ENCODE measurements at regions not wholly inside any gene's neighbourhood (a gene's known extent, or its start where the extent isn't known, plus 50 kb on each side); places are given as distances from the start of the nearest gene placed in this dataset.

DNA sequence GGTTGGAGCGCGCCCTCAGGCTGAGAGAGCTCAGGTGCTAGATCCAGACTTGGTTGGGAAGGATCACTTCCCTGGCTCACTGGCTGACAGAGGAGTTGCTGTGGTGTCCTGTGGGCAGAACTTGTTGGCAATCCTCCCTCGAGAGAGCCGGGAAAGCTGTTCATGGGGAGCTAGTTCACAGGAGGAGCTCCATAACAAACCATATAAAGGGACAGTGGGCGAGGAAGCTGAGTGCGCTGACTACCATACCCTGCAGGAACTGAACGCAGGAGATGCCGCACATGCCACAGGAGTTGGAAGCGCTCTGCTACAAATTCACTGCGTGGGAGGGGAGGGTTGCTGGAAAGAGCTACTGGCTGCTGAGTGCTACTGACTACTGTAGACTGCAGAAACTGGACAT lies 243.2 kb downstream of the OGFRL1 start:
- DNase-seq: no peak

DNA sequence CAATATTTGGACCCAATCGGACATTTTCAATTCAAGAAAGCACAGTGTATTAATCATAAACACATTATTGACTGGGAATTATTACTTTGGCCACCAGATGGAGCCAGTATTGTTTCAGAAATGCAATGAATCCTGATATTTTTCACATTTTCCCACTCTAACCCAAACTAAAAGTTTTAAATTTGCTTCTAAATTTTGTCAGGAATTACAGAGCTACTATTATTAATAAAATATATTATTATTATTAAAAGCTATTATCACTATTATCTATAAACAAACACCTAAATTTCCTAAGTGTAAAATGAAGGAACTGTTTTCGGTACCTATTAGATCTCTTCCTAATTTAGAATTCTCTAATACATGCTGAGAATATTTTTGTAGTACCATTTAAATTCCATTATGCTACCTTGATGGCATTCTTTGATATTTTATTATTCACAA lies 245.3 kb downstream of the OGFRL1 start:
- DNase-seq: no peak

DNA sequence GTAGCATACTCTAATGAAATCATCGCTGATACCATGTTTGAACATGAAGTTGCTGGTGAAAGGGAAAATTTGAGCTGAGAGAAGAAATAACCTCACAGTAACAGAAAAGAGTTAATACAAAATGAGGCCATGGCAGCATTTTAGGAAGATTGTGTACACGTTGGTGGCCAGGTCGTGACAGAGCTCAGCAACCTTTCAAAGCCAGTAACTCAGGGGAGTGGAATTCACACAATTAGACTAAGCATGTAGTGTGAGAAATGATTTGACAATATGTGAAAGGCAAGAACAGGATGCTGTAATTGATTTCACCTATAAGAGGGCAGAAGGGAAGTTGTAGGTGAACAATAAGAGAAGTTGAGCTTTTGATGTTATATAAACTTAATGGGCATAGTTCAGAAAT lies 246.3 kb downstream of the OGFRL1 start:
- DNase-seq: no peak

DNA sequence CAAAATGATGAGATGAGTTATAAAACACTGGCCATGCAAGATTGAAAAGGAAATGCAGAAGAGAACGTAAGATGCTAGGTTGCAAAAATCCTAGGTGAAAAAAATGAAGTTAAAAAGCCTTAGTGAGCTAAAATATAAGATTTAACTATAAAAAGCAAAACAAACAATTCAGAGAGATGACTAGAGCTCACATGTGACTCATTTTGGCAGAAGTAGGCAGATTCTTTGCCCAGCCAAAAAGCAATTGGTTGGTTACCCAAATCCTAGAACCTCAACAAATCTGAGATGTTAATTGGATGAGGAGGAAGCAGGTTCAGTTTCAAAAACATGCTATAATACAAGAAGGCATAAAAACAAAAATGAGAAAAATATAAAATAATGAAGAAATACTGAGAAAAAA lies 249.1 kb downstream of the OGFRL1 start:
- DNase-seq: no peak

DNA sequence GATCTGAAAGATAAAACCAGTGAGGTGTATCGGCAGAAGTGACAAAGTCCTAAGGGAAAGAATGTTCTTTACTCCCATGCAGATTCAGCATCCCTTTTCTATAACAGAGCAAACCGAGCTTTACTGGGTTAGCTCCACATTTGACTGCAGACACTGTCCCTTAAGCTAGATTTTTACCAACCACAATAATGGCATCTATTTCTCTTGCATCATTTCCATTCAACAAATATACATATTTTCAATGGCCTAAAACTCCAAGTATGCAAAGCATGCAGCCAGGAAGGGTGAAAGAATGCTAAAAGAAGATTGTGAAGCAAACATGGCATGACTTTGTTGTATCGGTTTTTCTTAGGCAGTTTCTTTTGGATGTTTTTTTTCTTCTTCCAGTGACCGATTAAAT lies 255.4 kb downstream of the OGFRL1 start:
- DNase-seq: no peak

DNA sequence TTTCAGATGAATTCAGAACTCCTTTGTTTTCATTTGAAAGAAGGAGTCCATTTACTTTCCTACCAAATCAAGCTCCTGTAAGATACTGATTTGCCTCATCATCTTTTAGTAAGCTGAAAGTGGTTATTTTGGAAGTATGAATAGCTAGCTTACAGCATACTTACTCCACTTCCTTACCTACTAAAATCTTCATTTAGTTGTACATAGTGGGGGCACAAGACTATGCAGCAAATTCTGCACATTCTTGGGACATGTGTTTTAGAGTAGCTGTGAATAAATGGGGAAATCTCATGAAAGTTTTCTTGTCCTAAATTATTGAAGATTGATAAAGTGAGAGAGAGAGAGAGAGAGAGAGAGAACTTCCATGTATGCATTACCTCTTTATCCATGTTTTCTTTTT lies 256.3 kb downstream of the OGFRL1 start:
- DNase-seq: no peak

DNA sequence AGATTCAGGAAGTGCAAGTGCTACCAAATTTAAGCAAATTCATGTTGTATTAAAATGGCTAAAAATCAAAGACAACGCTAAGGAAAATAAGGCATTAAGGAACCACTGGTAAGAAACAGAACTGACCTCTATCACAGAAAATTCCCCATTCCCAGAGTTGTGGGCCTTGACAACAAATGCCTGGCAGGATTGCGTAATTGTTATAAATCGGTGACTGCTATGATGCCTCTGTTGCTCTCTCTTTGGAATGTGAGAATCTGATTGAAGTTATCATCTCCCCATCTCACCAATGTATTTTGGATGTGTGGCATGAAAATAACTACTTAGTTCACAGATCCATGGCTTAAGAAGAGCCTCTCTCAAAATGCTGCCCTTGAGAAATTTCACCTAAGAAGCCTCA lies 257.3 kb downstream of the OGFRL1 start:
- DNase-seq: no peak

DNA sequence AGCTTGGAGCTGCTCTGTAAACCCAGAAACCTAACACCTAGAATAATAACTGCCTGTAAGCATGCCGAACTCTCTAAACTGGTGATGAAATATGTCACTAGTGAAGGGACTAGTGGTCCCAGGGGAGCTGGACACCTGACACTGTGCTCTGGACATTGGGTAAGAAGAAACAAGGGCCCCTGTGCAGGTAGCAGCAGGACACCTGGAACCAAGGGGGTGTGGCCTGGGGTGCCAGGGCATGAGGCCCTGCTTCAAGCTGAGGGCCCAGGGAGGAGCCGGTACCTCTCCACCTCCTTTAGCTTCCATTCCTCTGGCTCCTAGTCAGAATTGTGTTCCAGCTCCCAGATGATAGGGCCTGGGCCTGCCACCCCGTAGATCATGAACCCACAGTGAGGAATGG lies 263.2 kb downstream of the OGFRL1 start:
- DNase-seq: no peak

DNA sequence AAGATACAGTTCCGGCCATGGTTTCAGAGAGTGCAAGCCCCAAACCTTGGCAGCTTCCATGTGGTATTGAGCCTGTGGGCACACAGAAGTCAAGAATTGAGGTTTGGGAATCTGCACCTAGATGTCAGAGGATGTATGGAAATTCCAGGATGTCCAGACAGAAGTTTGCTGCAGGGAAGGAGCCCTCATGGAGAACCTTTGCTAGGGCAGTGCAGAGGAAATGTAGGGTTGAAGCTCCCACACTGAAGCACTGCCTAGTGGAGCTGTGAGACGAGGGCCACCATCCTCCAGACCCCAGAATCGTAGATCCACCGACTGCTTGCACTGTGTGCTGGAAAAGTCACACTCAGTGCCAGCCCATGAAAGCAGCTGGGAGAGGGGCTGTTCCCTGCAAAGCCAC lies 267.5 kb downstream of the OGFRL1 start:
- no peak for DNase-seq

DNA sequence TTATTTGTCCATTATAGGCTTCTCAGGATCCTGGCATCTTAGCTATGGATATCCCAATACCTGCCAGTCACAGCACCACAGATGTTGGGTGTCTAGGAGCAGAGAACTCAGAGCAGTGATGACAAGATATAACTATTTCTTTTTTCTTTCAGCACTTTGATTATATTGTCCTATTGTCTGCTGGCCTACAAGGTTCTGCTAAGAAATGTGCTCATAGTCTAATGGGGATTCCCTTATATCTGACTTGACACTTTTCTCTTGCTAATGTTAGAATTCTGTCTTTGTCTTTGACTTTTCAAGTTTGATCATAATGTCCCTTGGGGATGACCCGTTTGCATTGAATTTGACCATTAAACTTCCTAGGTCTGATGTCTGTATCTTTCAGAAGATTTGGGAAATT lies 270.4 kb downstream of the OGFRL1 start:
- DNase-seq: no peak

DNA sequence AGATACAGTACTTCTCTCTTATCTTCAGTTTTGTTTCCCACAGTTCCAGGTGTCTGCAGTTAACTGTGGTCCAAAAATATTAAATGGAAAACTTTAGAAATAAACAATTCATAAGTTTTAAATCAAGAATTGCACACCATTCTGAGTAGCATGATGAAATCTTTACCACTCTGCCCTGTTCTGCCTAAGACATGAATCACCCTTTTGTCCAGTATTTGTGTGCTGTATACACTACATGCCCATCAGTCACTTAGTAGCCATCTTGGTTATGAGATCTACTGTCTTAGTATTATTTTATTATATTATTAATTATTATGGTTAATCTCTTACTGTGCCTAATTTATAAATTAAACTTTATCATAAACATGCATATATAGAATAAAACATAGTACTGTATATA lies 279.0 kb downstream of the OGFRL1 start:
- no peak for DNase-seq

DNA sequence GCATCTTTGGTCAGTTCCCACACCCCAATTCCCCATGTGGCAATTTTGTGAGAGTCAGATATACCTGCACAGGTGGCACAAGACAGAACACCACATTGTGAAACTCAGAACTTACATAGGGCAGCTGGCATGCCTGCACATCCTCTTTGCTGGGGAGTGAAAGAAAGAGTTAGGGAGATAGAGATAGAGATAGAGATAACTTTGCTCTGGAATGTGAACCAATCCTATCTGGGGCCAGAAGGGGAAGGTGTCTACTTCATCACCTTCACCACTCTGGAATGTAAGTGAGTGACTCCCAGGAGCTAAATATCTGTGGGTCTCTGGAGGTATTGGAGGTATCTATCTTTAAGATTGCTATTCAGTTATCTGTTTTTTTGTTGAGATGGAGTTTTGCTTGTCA lies 289.2 kb downstream of the OGFRL1 start:
- no peak for DNase-seq

DNA sequence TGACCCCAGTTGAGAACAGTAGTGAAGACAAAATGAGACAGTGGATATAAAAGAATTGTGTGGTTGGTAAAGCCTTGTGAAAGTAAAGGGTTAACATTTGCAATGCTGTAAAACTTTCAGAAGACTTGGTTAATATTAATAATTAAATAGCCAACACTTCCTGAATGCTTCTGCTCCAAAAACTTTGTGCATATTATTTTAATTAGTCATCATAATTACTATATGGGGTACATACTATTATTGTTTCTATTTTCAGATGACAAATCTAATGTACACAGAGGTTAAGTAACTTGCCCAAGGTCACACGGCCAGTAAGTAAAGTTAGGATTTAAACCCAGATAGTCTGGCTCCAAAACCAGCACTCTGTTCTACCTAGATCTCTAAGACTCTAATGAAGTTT lies 291.3 kb downstream of the OGFRL1 start:
- no peak for DNase-seq

DNA sequence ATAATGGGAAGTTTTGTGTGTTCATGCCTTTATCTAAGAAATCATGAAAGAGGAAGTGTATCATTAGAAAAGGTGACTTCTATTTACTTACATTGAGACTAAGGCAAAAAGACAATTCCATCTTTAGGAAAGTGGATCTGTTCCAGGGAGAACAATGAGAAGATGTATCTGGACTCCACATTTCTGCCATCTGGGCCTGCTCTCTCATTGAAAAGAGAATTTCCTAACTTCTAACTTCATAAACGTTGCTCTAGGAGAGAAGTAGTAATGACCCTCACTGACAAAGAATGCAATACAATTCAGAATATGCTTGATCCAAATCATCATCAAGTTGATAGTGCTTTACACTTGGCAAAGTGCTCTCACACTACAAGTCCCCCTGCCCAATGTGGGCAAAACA lies 294.2 kb downstream of the OGFRL1 start:
- DNase-seq: no peak

DNA sequence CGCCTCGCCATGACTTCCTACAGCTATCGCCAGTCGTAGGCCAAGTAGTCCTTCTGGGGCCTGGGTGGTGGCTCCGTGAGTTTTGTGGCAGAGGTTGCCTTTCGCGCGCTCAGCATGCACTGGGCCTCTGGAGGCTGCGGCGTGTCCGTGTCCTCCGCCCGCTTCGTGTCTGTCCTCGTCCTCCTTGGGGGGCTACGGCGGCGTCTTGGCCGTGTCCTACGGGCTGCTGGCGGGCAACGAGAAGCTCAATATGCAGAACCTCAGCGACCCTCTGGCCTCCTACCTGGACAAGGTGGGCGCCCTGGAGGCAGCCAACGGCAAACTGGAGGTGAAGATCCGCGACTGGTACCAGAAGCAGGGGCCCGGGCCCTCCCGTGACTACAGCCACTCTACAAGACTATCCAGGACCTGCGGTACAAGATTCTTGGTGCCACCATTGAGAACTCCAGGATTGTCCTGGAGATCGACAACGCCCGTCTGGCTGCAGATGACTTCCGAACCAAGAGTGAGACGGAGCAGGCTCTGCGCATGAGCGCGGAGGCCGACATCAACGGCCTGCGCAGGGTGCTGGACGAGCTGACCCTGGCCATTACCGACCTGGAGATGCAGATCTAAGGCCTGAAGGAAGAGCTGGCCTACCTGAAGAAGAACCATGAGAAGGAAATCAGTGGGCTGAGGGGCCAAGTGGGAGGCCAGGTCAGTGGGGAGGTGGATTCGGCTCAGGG lies 296.3 kb downstream of the OGFRL1 start:
- DNase-seq: no peak

DNA sequence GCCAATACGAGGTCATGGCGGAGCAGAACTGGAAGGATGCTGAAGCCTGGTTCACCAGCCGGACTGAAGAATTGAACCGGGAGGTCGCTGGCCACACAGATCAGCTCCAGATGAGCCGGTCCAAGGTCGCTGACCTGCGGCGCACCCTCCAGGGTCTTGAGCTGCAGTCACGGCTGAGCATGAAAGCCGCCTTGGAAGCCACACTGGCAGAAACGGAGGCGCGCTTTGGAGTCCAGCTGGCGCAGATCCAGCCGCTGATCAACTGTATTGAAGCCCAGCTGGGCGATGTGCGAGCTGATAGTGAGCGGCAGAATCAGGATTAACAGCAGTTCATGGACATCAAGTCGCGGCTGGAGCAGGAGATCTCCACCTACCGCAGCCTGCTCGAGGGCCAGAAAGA lies 296.9 kb downstream of the OGFRL1 start:
- no peak for DNase-seq

DNA sequence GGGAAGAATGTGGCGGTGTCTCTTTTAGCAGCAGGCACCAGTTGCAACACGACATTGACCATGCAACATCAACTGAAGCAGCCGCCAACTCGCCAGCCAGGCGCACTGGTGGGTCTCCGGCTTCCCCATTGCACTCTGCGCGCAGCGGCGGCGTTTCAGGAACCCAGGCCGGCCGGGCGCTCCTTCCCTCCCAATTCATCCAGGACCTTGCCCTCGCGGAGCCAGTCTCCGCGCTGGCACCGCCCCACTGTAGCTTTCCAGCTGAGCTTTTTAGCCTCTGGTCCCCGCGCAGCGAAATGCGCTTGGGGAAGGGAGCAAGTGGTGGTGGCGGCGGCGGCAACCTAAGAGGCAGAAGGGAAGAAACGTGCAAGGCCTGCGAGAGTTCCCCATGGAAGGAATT lies 297.9 kb upstream of the RIMS1 start:
- DNase-seq: no peak

DNA sequence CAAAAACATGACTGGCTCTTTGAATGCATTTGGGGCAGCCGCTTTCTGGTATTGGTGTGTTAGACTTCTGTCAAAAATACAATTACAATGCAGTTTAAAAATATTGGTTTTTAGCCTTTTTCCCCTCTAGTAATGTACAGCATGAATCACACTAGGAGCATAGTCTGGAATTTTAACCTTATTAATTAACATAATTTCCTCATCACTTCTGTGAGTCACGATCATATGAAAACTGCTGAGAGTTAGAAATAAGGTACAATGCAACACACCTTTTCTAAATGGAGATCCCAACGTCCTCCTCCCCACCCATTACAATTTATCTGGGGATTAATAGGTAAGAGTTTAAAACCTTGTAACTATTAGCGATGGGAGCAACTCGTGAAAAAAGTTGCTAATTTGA lies 297.1 kb upstream of the RIMS1 start:
- DNase-seq: no peak

DNA sequence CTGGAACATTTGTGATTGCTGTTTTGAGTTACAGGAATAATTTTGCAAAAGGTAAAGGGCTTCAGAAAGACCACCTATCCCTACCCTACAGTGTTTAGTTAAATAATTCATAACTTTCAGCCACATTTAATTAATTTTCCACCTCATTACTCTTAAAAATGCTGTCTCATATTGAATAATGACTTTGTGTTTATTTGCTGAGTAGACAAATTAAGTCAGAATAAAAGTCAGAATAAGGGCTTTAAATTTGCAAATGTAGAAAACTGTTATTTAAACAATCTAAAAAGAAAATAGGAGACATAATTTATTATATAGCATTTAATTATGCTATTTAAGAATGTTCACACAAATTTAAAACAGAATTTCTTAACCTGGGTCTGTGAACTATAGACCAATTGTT lies 293.7 kb upstream of the RIMS1 start:
- no peak for DNase-seq

DNA sequence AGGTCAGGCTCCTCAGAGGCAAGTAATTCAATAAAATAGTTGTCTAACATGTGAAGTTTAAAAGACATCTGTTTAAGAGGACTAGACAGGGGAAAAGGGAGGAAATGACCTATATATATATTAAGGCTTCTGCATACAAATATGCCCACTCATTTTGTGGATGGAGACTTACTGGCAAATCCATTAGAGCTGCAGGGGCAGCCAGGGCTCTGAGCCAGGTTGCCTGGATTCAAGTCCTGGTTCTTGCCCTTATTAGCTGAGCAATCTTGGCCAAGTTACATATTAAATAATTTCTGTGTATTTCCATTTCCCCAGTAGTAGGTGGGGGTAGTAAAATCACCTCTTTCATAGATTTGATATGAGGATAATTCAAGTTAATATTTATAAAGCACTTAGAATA lies 287.0 kb upstream of the RIMS1 start:
- no peak for DNase-seq

DNA sequence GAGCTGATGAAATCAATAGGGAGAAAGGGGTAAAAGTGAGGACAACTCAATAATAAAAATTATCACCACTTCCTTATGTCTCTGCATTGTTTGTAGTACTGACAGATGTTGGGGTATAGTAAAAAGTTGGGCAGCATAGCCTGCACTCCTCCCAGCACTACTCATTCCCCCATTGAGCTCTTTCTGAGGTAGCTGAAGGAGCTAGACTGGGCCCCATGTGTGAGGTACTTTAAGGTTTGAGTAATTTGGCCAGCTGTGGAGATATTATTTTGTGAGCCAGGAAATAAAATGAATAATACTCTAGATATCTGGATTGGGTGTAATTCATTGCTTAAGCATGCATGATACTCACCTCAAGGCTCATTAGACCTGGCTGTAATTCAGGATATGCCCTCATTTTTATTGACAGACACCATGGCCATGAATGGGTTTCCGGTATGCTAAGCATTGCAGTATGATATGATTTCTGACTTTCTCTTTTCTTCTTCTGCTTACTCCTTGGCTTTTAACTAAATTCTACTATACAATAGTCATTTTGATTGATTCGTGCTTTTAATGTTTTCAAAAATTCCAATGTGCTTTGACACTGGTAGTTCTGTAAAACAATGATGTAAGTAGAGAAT lies 283.9 kb upstream of the RIMS1 start:
- DNase-seq: no peak

DNA sequence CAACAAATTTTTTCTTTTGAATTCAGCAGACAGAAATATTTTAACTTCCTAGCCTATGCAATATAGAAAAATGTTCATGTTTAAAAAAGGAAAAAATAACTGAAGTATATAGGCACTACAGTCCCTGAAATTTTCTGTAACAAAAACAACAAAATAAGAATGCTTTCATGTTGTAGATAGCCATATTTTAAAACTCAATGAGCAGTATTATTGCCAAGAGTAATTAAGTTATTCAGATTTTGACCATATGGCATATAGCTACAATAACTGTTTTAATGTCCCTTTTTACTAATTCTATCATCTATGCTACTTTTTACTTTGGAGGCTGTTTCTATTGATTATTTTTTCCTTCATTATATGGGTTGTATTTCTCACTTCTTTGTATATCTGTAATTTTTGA lies 283.3 kb upstream of the RIMS1 start:
- DNase-seq: no peak

DNA sequence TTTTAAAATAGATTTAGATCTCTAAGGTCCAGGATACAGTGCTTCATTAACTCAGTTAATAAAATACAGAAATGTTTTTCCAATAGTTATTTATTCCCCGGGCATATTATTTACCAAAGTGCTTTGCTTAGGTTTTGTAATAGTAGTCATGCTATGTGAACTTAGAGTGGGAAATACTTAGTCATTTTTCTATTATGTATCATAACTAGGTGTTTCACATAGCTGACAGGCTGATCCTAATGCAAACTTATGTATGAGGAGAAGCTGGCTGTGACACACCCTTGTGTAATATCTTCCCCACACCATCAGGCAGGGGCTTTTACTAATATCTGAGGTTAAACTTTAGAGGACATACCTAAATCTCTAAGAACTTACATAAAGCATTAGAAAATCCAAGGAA lies 277.7 kb upstream of the RIMS1 start:
- DNase-seq: no peak

DNA sequence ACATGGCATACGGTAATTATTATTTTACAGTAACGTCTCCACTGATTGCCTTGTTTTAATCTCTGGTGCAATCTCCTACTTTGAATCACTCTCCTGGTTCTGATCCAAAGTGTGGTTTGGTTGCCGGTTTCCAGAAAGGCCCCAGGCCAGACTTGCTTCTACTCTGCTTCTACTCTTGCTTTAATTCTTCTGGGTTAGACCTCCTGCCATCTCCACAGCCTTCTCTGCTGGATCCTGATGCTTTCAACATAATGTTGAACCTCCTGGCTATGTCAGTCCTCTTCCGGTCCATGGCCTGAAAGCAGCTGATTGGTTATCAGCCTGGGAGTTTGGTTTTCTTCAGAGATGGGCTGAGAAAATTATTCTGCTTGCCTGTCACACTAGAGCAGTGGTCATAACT lies 266.5 kb upstream of the RIMS1 start:
- no peak for DNase-seq

DNA sequence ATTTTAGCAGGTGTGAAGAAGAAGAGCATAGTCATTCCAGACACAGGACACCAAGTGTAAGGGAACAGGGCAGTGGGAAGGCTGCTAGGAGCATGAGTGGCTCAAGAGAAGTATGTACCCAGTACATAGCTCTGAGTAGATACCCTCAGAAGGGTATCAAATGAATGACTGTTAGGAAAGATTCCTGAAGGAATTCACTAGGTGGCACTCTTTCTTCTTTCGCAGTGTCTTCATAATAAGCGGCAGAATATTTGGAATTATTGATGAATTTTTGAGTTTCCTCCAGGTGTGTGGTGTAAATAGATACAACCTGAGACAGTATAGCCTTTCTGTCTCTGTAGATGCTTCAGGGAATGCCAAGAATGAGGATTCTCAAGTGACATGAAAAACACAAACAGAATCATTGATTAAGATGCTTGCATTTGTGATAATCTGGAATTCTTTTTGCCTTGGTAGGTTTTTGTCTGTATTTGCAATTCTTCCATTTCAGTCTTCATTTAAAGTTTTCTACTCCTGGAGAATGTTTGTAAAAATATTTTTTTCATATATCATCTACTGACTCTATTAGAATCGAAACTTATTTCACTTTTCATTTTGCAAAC lies 264.3 kb upstream of the RIMS1 start:
- no peak for DNase-seq
